B cell (primary cell): ENCODE measurements at regions not wholly inside any gene's neighbourhood (a gene's known extent, or its start where the extent isn't known, plus 50 kb on each side); places are given as distances from the start of the nearest gene placed in this dataset.

ENCODE experiments used
- ATAC-seq: fragments of 200-7000 bp; cut with Tn5 transposase; one replicate; pipeline ENCODE4 v1.10.0; 2021; ENCODE audit warnings: low read depth, mild to moderate bottlenecking, moderate number of reproducible peaks, moderate library complexity
- CTCF ChIA-PET: fragments of 350-600 bp; sonication (Branson Sonifier 250); formaldehyde crosslinking; loops from one replicate; lab custom pipeline; 2021; ENCODE audit warnings: antibody characterized with exemption, inconsistent platforms; lab: Charles Lee
- POLR2A ChIA-PET: fragments of 350-600 bp; sonication (Branson Sonifier 250); formaldehyde crosslinking; loops from one replicate; lab custom pipeline; 2021; ENCODE audit warnings: antibody characterized with exemption; lab: Charles Lee
- DNase-seq: peaks from one replicate; pipeline ENCODE4 v3.0.0; 2013
- H2AFZ ChIP-seq: 2 replicates; pipeline ENCODE4 v1.6.1; 2012; ENCODE audit warnings: mild to moderate bottlenecking, low read depth, low read length; ENCODE audit not compliant: insufficient read depth, poor library complexity, severe bottlenecking
- H3K27ac ChIP-seq, 2 donors: 1 replicate in 1 of 2; 2 replicates in 1 of 2; pipeline ENCODE4 v1.5.1; 2012 to 2013; ENCODE audit warnings: low read length in 2 of 2, mild to moderate bottlenecking in 2 of 2, moderate library complexity in 1 of 2
- H3K27me3 ChIP-seq, 4 experiments: fragments of 200-600 bp in 1 of 4; sonication (generic) in 1 of 4; replicated peaks in 1 of 4; 1 replicate in 2 of 4; 2 replicates in 2 of 4; pipeline versions ENCODE4 v1.6.1 to v1.7.0; 2013 to 2016; ENCODE audit warnings: low read length in 3 of 4, mild to moderate bottlenecking in 2 of 4, mixed read lengths in 1 of 4, moderate library complexity in 1 of 4; ENCODE audit not compliant: insufficient read depth in 4 of 4, control insufficient read depth in 3 of 4; ENCODE audit errors: control extremely low read depth in 1 of 4
- H3K36me3 ChIP-seq, 2 experiments: replicated peaks in 1 of 2; 1 replicate in 1 of 2; 2 replicates in 1 of 2; pipeline versions ENCODE4 v1.6.1 to v1.7.1; 2013; ENCODE audit warnings: low read length in 1 of 2; ENCODE audit not compliant: insufficient read depth in 2 of 2, control insufficient read depth in 1 of 2; ENCODE audit errors: control extremely low read depth in 1 of 2, extremely low read depth in 1 of 2
- H3K4me1 ChIP-seq, 2 donors: fragments of 200-600 bp in 1 of 2; sonication (generic) in 1 of 2; 1 replicate in 1 of 2; 2 replicates in 1 of 2; pipeline versions ENCODE4 v1.5.1 to v1.6.1; 2013 to 2017; ENCODE audit warnings: low read length in 2 of 2; ENCODE audit not compliant: control insufficient read depth in 2 of 2, insufficient read depth in 2 of 2
- H3K4me2 ChIP-seq: replicated peaks from 2 replicates; pipeline ENCODE3; 2012; ENCODE audit warnings: mild to moderate bottlenecking, low read depth, low read length; ENCODE audit not compliant: poor library complexity, severe bottlenecking
- H3K4me3 ChIP-seq, 5 experiments: fragments of 200-600 bp in 1 of 5; sonication (generic) in 1 of 5; 1 replicate in 3 of 5; 2 replicates in 2 of 5; pipeline versions ENCODE4 v1.5.1 to v1.7.0; 2011 to 2016; ENCODE audit warnings: low read length in 4 of 5, mild to moderate bottlenecking in 4 of 5, low read depth in 2 of 5, control low read depth in 1 of 5, moderate library complexity in 1 of 5; ENCODE audit not compliant: insufficient read depth in 1 of 5; ENCODE audit errors: control extremely low read depth in 1 of 5, extremely low read depth in 1 of 5
- H3K79me2 ChIP-seq: fragments of 200-600 bp; sonication (generic); one replicate; pipeline ENCODE4 v1.6.0; 2016; ENCODE audit warnings: low read length; ENCODE audit not compliant: control insufficient read depth, insufficient read depth
- H3K9ac ChIP-seq: fragments of 200-600 bp; sonication (generic); 2 replicates; pipeline ENCODE4 v1.6.1; 2017; ENCODE audit warnings: mild to moderate bottlenecking, low read length, moderate library complexity
- H3K9me3 ChIP-seq, 3 donors: one replicate each; pipeline versions ENCODE4 v1.6.1 to v1.7.1; 2013; ENCODE audit warnings: low read length in 2 of 3; ENCODE audit not compliant: control insufficient read depth in 2 of 3, insufficient read depth in 1 of 3; ENCODE audit errors: control extremely low read depth in 1 of 3
- H4K20me1 ChIP-seq: 2 replicates; pipeline ENCODE4 v1.6.0; 2012; ENCODE audit warnings: mild to moderate bottlenecking, low read length; ENCODE audit not compliant: insufficient read depth, control insufficient read depth, poor library complexity, severe bottlenecking
- H3K27ac Mint-ChIP-seq: one replicate; pipeline ENCODE4 v1.8.0; 2021; ENCODE audit warnings: mixed read lengths
- H3K27me3 Mint-ChIP-seq: one replicate; pipeline ENCODE4 v1.8.0; 2021; ENCODE audit warnings: mixed read lengths
- H3K4me1 Mint-ChIP-seq: one replicate; pipeline ENCODE4 v1.8.0; 2021; ENCODE audit warnings: mixed read lengths
- H3K4me3 Mint-ChIP-seq: one replicate; pipeline ENCODE4 v1.8.0; 2021; ENCODE audit warnings: mixed read lengths
- H3K9me3 Mint-ChIP-seq: one replicate; pipeline ENCODE4 v1.8.0; 2022; ENCODE audit warnings: mixed read lengths; ENCODE audit not compliant: insufficient read depth
- CTCF ChIP-seq: fragments of 200-600 bp; IDR thresholded peaks from one replicate; pipeline ENCODE4 v1.8.0; 2022; ENCODE audit warnings: antibody characterized with exemption, mild to moderate bottlenecking
- EZH2 ChIP-seq: IDR thresholded peaks from 2 replicates; pipeline ENCODE4 v1.6.1; 2012; ENCODE audit warnings: borderline replicate concordance, low read depth, mild to moderate bottlenecking, moderate library complexity, low read length; ENCODE audit not compliant: insufficient read depth, poor library complexity, severe bottlenecking
- WGBS: methylation state at CpG from one replicate; pipeline ENCODE4 v1.1.5; 2013; ENCODE audit warnings: missing lambda C conversion rate; ENCODE audit not compliant: insufficient coverage; 5-methylcytosine and 5-hydroxymethylcytosine counted together
- intact Hi-C: fragments of 100-400 bp; cut with micrococcal nuclease; formaldehyde crosslinking; loops from one replicate; pipeline ENCODE4 v1.10.0; 2022

GRCh38 chr6:115630424-115631024, 430.2 kb downstream of the FRK start:
- Histone ChIP-seq H4K20me1 (no peaks in the 10 kb centered on the region), H3K4me3 (no peak overlapping the region), H3K27me3 (no peaks in the 10 kb centered on the region), H3K9ac (no peak overlapping the region), H3K27ac (no peak overlapping the region), H3K79me2 (no peaks in the 10 kb centered on the region), H3K4me2 (no peak overlapping the region), H3K36me3 (no peaks in the 10 kb centered on the region), H3K9me3 (no peaks in the 10 kb centered on the region), H3K4me1 (no peaks in the 10 kb centered on the region), H2AFZ (no peak overlapping the region)
- ChIA-PET CTCF (no interaction called here), POLR2A (no interaction called here)
- no peaks in the 10 kb centered on the region for H3K4me1 Mint-ChIP-seq
- H3K27me3 Mint-ChIP-seq, result no peaks in the 10 kb centered on the region
- DNase-seq, result no peak
- no peak for ATAC-seq
- WGBS, result no CpG with 5 or more reads among the region's 4 CpGs
- intact Hi-C loops, result no loop called here
- no peak overlapping the region for H3K4me3 Mint-ChIP-seq
- TF ChIP-seq CTCF (no peak), EZH2 (no peak)
- H3K27ac Mint-ChIP-seq, result no peak overlapping the region
- no peaks in the 10 kb centered on the region for H3K9me3 Mint-ChIP-seq

- H3K4me1 Mint-ChIP-seq, result no peaks in the 10 kb centered on the region
- Histone ChIP-seq H3K4me3 (no peak overlapping the region), H3K79me2 (no peaks in the 10 kb centered on the region), H3K4me2 (no peak overlapping the region), H3K4me1 (no peaks in the 10 kb centered on the region), H3K36me3 (no peaks in the 10 kb centered on the region), H4K20me1 (no peaks in the 10 kb centered on the region), H3K27ac (no peak overlapping the region), H3K9ac (no peak overlapping the region), H3K27me3 (no peaks in the 10 kb centered on the region), H2AFZ (no peak overlapping the region), H3K9me3 (no peaks in the 10 kb centered on the region)
- no peak for DNase-seq
- TF ChIP-seq EZH2 (no peak), CTCF (no peak)
- POLR2A ChIA-PET, result no interaction called here
- ATAC-seq, result no peak
- no peak overlapping the region for H3K4me3 Mint-ChIP-seq
- CTCF ChIA-PET, result no interaction called here
- intact Hi-C loops, result no loop called here
- WGBS, result 50% methylated on average over 1 of the region's 2 CpGs
- H3K9me3 Mint-ChIP-seq, result no peaks in the 10 kb centered on the region
- H3K27ac Mint-ChIP-seq, result no peak overlapping the region
- no peaks in the 10 kb centered on the region for H3K27me3 Mint-ChIP-seq
These were observed 431.3 kb downstream of the FRK start for GRCh38 chr6:115629415-115629814.
